Type B pancreatic cell (in vitro differentiated cells): ENCODE measurements at regions not wholly inside any gene's neighbourhood (a gene's known extent, or its start where the extent isn't known, plus 50 kb on each side); places are given as distances from the start of the nearest gene placed in this dataset.

Experiments
- DNase-seq: peaks from one replicate; pipeline ENCODE4 v3.0.0; 2021; ENCODE audit warnings: mixed read lengths; ENCODE audit not compliant: unreplicated experiment; ENCODE audit errors: extremely low spot score
- H3K27ac Mint-ChIP-seq: 2 replicates; pipeline ENCODE4 v1.8.0; 2021; ENCODE audit warnings: mild to moderate bottlenecking, mixed read lengths
- H3K27me3 Mint-ChIP-seq: 2 replicates; pipeline ENCODE4 v1.8.0; 2021; ENCODE audit warnings: mixed read lengths
- H3K36me3 Mint-ChIP-seq: 2 replicates; pipeline ENCODE4 v1.8.0; 2021; ENCODE audit warnings: mixed read lengths
- H3K4me1 Mint-ChIP-seq: one replicate; pipeline ENCODE4 v1.8.0; 2021; ENCODE audit warnings: mixed read lengths; ENCODE audit not compliant: unreplicated experiment
- H3K4me3 Mint-ChIP-seq: 2 replicates; pipeline ENCODE4 v1.8.0; 2021; ENCODE audit warnings: mild to moderate bottlenecking, mixed read lengths
- H3K9me3 Mint-ChIP-seq: 2 replicates; pipeline ENCODE4 v1.8.0; 2021; ENCODE audit warnings: mixed read lengths
- CTCF ChIP-seq: fragments of 200-600 bp; sonication (generic); conservative IDR thresholded peaks from 2 replicates; pipeline ENCODE4 v1.5.0; 2021; ENCODE audit warnings: antibody characterized with exemption, mild to moderate bottlenecking

GRCh38 chr4:26226629-26227376 is 94.0 kb upstream of the RBPJ start:
- DNase-seq = no peak
- Mint-ChIP-seq H3K36me3 (no peaks in the 10 kb centered on the region), H3K4me3 (no peak overlapping the region), H3K27ac (no peak overlapping the region), H3K4me1 (peaks cover 39% of the 10 kb centered on the region), H3K27me3 (no peaks in the 10 kb centered on the region), H3K9me3 (no peaks in the 10 kb centered on the region)
- no peak for TF ChIP-seq CTCF

GRCh38 chr4:26227601-26228229 is 93.1 kb upstream of the RBPJ start:
- H3K4me1 Mint-ChIP-seq = peaks cover 39% of the 10 kb centered on the region
- no peaks in the 10 kb centered on the region for H3K36me3 Mint-ChIP-seq
- peak overlapping the region; percentile 50 for H3K27ac Mint-ChIP-seq
- no peak for DNase-seq
- no peaks in the 10 kb centered on the region for H3K27me3 Mint-ChIP-seq
- H3K9me3 Mint-ChIP-seq = no peaks in the 10 kb centered on the region
- H3K4me3 Mint-ChIP-seq = peak overlapping the region; percentile 15
- TF ChIP-seq CTCF = no peak

- no peaks in the 10 kb centered on the region for H3K27me3 Mint-ChIP-seq
- DNase-seq = no peak
- no peaks in the 10 kb centered on the region for H3K36me3 Mint-ChIP-seq
- no peak overlapping the region for H3K27ac Mint-ChIP-seq
- H3K4me3 Mint-ChIP-seq = no peak overlapping the region
- H3K9me3 Mint-ChIP-seq = no peaks in the 10 kb centered on the region
- no peak for TF ChIP-seq CTCF
- H3K4me1 Mint-ChIP-seq = peaks cover 39% of the 10 kb centered on the region
These were observed 91.9 kb upstream of the RBPJ start for GRCh38 chr4:26228883-26229282.

- Mint-ChIP-seq H3K27me3 (no peaks in the 10 kb centered on the region), H3K4me3 (no peak overlapping the region), H3K4me1 (peaks cover 39% of the 10 kb centered on the region), H3K27ac (no peak overlapping the region), H3K36me3 (no peaks in the 10 kb centered on the region), H3K9me3 (no peaks in the 10 kb centered on the region)
- no peak for TF ChIP-seq CTCF
- DNase-seq = no peak
These were observed 90.8 kb upstream of the RBPJ start for GRCh38 chr4:26229974-26230373.

GRCh38 chr4:26233350-26233749 is 87.5 kb upstream of the RBPJ start:
- Mint-ChIP-seq H3K9me3 (no peaks in the 10 kb centered on the region), H3K27ac (no peak overlapping the region), H3K4me3 (no peak overlapping the region), H3K36me3 (no peaks in the 10 kb centered on the region), H3K4me1 (peaks cover 17% of the 10 kb centered on the region), H3K27me3 (no peaks in the 10 kb centered on the region)
- DNase-seq = no peak
- no peak for TF ChIP-seq CTCF
